ENCODE measurements at regions not wholly inside any gene's neighbourhood (a gene's known extent, or its start where the extent isn't known, plus 50 kb on each side); places are given as distances from the start of the nearest gene placed in this dataset.

GRCh38 chr4:159540501-159540900 lies 437.6 kb downstream of the RAPGEF2 start:
- TF ChIP-seq POLR2AphosphoS5 (IDR thresholded peaks at IDR 0.05): no peak
- no peak for TF ChIP-seq CTCF (IDR thresholded peaks at IDR 0.05)
- no peak for TF ChIP-seq EP300 (IDR thresholded peaks at IDR 0.05)

Data from gastroesophageal sphincter (tissue), 3 donors.